GM21360 (cell line): ENCODE measurements at regions not wholly inside any gene's neighbourhood (a gene's known extent, or its start where the extent isn't known, plus 50 kb on each side); places are given as distances from the start of the nearest gene placed in this dataset.
"Not testable (repeated sequence)": the region's sequence is repeated elsewhere in the genome, so short reads cannot be mapped to it uniquely, and the experiment has no call there.

Experiments
- ATAC-seq: cut with Tn5 transposase; IDR thresholded peaks from one replicate; pipeline ENCODE4 v1.9.1; 2021; ENCODE audit warnings: mild to moderate bottlenecking, moderate library complexity; ENCODE audit not compliant: unreplicated experiment

GRCh38 chr6:140537211-140537610 lies 1162.8 kb upstream of the CITED2 start:
- ATAC-seq, result no peak

GRCh38 chr6:140535511-140535910 lies 1161.1 kb upstream of the CITED2 start:
- no peak for ATAC-seq

- ATAC-seq, result no peak
Observed at GRCh38 chr6:140533526-140533925, 1159.1 kb upstream of the CITED2 start.

GRCh38 chr6:140504776-140505175 lies 1130.3 kb upstream of the CITED2 start:
- ATAC-seq, result no peak

GRCh38 chr6:140500849-140501248 lies 1126.4 kb upstream of the CITED2 start:
- ATAC-seq, result no peak

- ATAC-seq, result no peak
Observed at GRCh38 chr6:140499607-140500006, 1125.2 kb upstream of the CITED2 start.

GRCh38 chr6:140494321-140495108 lies 1120.1 kb upstream of the CITED2 start:
- no peak for ATAC-seq

GRCh38 chr6:140493470-140493869 lies 1119.0 kb upstream of the CITED2 start:
- not testable (repeated sequence) for ATAC-seq

GRCh38 chr6:140490081-140490480 lies 1115.6 kb upstream of the CITED2 start:
- ATAC-seq, result no peak

- no peak for ATAC-seq
Observed at GRCh38 chr6:140487586-140487985, 1113.1 kb upstream of the CITED2 start.

- no peak for ATAC-seq
Observed at GRCh38 chr6:140486450-140487361, 1112.3 kb upstream of the CITED2 start.

- ATAC-seq, result peak; percentile 83
Observed at GRCh38 chr6:140485740-140486449, 1111.4 kb upstream of the CITED2 start.

GRCh38 chr6:140480852-140481251 lies 1106.4 kb upstream of the CITED2 start:
- no peak for ATAC-seq

- ATAC-seq, result no peak
Observed at GRCh38 chr6:140478631-140479030, 1104.2 kb upstream of the CITED2 start.

GRCh38 chr6:140475086-140475485 lies 1100.6 kb upstream of the CITED2 start:
- ATAC-seq, result no peak

- no peak for ATAC-seq
Observed at GRCh38 chr6:140464720-140465119, 1090.3 kb upstream of the CITED2 start.

- no peak for ATAC-seq
Observed at GRCh38 chr6:140463312-140463710, 1088.9 kb upstream of the CITED2 start.

- ATAC-seq, result no peak
Observed at GRCh38 chr6:140462453-140463311, 1088.2 kb upstream of the CITED2 start.

GRCh38 chr6:140462076-140462452 lies 1087.6 kb upstream of the CITED2 start:
- no peak for ATAC-seq

- ATAC-seq, result no peak
Observed at GRCh38 chr6:140460267-140460666, 1085.8 kb upstream of the CITED2 start.
